Panc1 (cell line): ENCODE measurements at regions not wholly inside any gene's neighbourhood (a gene's known extent, or its start where the extent isn't known, plus 50 kb on each side); places are given as distances from the start of the nearest gene placed in this dataset.

Experiments
- ATAC-seq: fragments of 200-7000 bp; cut with Tn5 transposase; 2 replicates; pipeline ENCODE4 v1.9.1; 2020; ENCODE audit warnings: mild to moderate bottlenecking, moderate library complexity
- BruUV-seq: library from RNA; stranded (reverse); fragments of 400-500 nt; replicated peaks from 2 replicates; lab custom pipeline; 2021; lab: Mats Ljungman, UMichigan
- CTCF ChIA-PET: fragments of 300-600 bp; sonication (Branson Sonifier 250); formaldehyde crosslinking; loops from one replicate; lab custom pipeline; 2022; ENCODE audit warnings: antibody characterized with exemption; lab: Charles Lee
- POLR2A ChIA-PET: fragments of 300-600 bp; sonication (Branson Sonifier 250); formaldehyde crosslinking; loops from one replicate; lab custom pipeline; 2022; ENCODE audit warnings: antibody characterized with exemption; lab: Charles Lee
- DNase-seq: peaks from one replicate; pipeline ENCODE4 v3.0.0-alpha.2; 2010; ENCODE audit warnings: low read depth, low spot score
- H3K27ac ChIP-seq: 2 replicates; pipeline ENCODE4 v1.5.1; 2011; ENCODE audit warnings: mild to moderate bottlenecking, low read length, inconsistent platforms
- H3K27me3 ChIP-seq: fragments of 200-500 bp; sonication (Bioruptor generic); 2 replicates; pipeline ENCODE4 v1.6.0; 2014; ENCODE audit warnings: low read length, inconsistent platforms; ENCODE audit not compliant: control insufficient read depth, insufficient read depth
- H3K36me3 ChIP-seq: fragments of 200-500 bp; sonication (Bioruptor generic); 2 replicates; pipeline ENCODE4 v1.5.1; 2014; ENCODE audit warnings: inconsistent platforms, mild to moderate bottlenecking, low read length, moderate library complexity; ENCODE audit not compliant: control insufficient read depth, insufficient read depth
- H3K4me1 ChIP-seq: 2 replicates; pipeline ENCODE4 v1.5.1; 2011; ENCODE audit warnings: inconsistent platforms, mild to moderate bottlenecking, low read length, moderate library complexity; ENCODE audit not compliant: control insufficient read depth, insufficient read depth
- H3K4me3 ChIP-seq, 2 experiments: 2 replicates each; pipeline ENCODE4 v1.5.1; 2011 to 2012; ENCODE audit warnings: low read depth in 2 of 2, low read length in 2 of 2, mild to moderate bottlenecking in 2 of 2, inconsistent platforms in 1 of 2, moderate library complexity in 1 of 2
- H3K9me3 ChIP-seq: fragments of 200-500 bp; sonication (Bioruptor generic); 2 replicates; pipeline ENCODE4 v1.5.1; 2014; ENCODE audit warnings: low read depth, mild to moderate bottlenecking, inconsistent platforms, low read length, moderate library complexity; ENCODE audit not compliant: control insufficient read depth, insufficient read depth
- CTCF ChIP-seq: fragments of 450-650 bp; IDR thresholded peaks from 2 replicates; pipeline ENCODE4 v1.5.1; 2017; ENCODE audit warnings: mild to moderate bottlenecking
- POLR2AphosphoS5 ChIP-seq: IDR thresholded peaks from 2 replicates; pipeline ENCODE4 v1.6.1; 2012; ENCODE audit warnings: mild to moderate bottlenecking, low read depth, low read length, moderate library complexity
- REST ChIP-seq, 2 experiments: IDR thresholded peaks; 2 replicates each; pipeline ENCODE4 v1.6.1; 2011 to 2012; ENCODE audit warnings: low read depth in 2 of 2, control low read depth in 1 of 2, low read length in 1 of 2, mild to moderate bottlenecking in 1 of 2, moderate library complexity in 1 of 2; ENCODE audit not compliant: insufficient read depth in 1 of 2
- SIN3A ChIP-seq: IDR thresholded peaks from 2 replicates; pipeline ENCODE4 v1.6.1; 2012; ENCODE audit warnings: low read depth, mild to moderate bottlenecking, low read length, moderate library complexity, borderline replicate concordance; ENCODE audit not compliant: insufficient read depth
- TCF7L2 ChIP-seq: IDR thresholded peaks from 2 replicates; pipeline ENCODE4 v1.6.1; 2011; ENCODE audit warnings: mild to moderate bottlenecking, low read depth, low read length, inconsistent platforms
- in situ Hi-C: cut with HindIII; loops from 2 replicates; pipeline ENCODE4 v1.10.0; 2016; ENCODE audit warnings: low sequenced_read_pairs, low pct_unique_long_range_greater_than_20kb
- intact Hi-C: fragments of 100-400 bp; cut with micrococcal nuclease; formaldehyde crosslinking; loops from one replicate; pipeline ENCODE4 v1.10.0; 2022; ENCODE audit not compliant: unreplicated experiment

- Histone ChIP-seq H3K36me3 (no peaks in the 10 kb centered on the region), H3K27me3 (no peaks in the 10 kb centered on the region), H3K9me3 (no peaks in the 10 kb centered on the region), H3K4me3 (no peak overlapping the region), H3K27ac (no peak overlapping the region), H3K4me1 (no peaks in the 10 kb centered on the region)
- in situ Hi-C loops (no loop called here), intact Hi-C loops (no loop called here)
- DNase-seq = no peak
- ATAC-seq = no peak
- CTCF ChIA-PET = no interaction called here
- BruUV-seq = no TSS peak
- POLR2A ChIA-PET = no interaction called here
- TF ChIP-seq SIN3A (no peak), POLR2AphosphoS5 (no peak), CTCF (no peak), TCF7L2 (no peak), REST (IDR thresholded peaks at IDR 0.05; ENCODE audit: insufficient read depth in 1 of 2, low read depth in 2 of 2, low read length in 1 of 2) (no peak)
These were observed 53.8 kb upstream of the RAD23B start for GRCh38 chr9:107229241-107229741.
